ENCODE measurements at regions not wholly inside any gene's neighbourhood (a gene's known extent, or its start where the extent isn't known, plus 50 kb on each side); places are given as distances from the start of the nearest gene placed in this dataset.

- DNase-seq (ENCODE audit: low read depth, low spot score) = no peak
These were observed 241.8 kb downstream of the NPHP4 start for GRCh38 chr1:5750186-5751162.

- DNase-seq (ENCODE audit: low read depth, low spot score) = no peak
These were observed 243.7 kb downstream of the NPHP4 start for GRCh38 chr1:5748286-5749225.

DNA sequence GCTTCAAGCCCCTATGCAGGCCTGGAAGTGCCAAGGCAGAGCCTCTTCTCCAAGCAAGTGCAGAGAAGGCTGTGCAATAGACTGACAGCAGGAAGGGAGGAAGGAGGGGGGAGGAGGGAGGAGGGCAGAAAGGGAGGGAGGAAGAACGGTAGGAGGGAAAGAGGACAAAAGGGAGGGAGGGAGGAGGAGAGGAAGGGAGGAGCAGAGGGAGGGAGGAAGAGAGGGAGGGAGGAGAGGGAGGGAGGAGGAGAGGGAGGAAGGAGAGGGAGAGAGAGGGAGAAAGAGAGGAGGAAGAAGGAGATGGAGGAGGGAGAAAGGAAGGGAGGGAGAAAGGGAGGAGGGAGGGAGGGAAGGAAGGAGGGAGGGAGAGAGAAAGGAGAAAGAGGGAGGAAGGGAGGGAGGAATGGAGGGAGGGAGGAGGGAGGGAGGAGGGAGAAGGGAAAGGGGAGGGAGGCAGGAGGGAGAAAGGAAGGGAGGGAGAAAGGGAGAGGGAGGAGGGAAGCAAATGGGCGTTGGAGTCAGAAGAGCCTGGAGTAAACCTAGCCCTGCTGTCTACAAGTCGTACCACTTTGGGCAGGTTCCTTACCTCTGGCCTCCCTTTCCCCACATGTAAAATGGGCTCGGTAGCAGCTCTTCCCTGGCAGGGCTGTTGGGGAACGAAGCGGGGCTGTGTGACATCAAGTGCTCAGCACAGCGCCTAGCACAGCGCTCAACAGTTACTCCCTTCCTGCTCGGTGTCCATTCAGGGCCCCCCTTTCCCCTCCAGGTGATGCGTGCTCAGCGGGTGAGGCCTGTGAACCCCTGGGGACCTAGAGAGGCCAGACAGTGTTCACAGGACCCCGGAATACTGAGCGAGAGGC, 244.6 kb downstream of the NPHP4 start:
- DNase-seq (ENCODE audit: low read depth, low spot score) = no peak

DNA sequence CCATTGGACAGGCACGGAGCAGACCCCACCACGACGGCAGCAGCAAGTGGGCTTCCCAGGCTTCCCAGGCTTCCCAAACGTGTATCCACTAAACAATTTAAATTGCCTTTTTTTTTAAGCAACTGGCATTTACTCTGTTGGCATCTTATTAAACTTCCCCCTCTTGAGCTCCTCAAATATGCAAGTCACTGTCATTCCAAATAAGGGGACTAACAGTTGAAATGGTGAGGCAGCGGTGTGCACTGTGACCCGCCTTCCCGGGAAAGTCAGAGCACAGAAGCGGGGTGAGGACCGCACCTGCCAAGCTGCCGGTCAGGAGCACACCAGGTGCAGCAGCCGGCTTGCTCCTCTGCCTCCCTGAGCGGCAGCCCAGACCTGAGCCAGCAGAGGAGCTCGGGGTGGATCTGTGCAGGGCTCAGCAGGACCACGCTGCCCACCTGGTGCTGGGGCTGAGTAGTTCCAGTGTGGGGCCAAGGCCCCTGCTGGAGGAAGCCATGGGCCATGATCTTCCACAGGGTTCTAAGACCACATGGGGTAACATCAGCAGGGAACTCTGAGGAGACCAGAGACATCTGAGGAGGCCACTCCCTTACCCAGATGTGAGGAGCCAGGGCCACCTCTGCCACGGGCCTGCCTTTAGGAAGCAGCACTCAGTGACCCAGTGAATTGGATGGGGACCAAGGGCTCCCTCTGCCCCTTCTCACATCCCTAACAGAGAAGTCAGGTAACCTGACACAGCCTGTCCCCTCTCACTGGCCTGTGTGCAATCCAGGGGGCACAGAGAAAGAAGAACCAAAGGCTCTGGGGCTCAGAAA, 245.4 kb downstream of the NPHP4 start:
- no peak for DNase-seq (ENCODE audit: low read depth, low spot score)

GRCh38 chr1:5745800-5746610, 246.2 kb downstream of the NPHP4 start:
- no peak for DNase-seq (ENCODE audit: low read depth, low spot score)

- DNase-seq (ENCODE audit: low read depth, low spot score) = no peak
These were observed 247.1 kb downstream of the NPHP4 start for GRCh38 chr1:5744911-5745799.

DNA sequence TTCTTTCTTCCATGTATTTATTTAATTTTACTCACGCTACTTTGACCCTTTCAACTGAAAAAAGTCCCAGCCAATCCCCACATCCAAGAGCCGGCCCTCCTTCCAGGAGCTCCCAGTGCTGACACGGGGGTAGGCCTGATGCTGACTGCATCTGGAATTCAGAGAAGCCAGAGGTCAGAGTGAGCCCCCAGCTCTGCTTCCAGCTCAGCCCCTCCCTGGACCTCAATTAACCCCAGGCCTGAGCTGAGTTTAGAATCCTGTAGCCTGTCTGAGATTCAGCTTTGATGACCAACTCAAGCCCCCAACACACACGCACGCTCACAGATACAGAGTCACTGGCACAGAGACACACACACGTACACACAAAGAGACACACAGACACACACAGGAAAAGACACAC, 247.9 kb downstream of the NPHP4 start:
- DNase-seq (ENCODE audit: low read depth, low spot score) = no peak

DNA sequence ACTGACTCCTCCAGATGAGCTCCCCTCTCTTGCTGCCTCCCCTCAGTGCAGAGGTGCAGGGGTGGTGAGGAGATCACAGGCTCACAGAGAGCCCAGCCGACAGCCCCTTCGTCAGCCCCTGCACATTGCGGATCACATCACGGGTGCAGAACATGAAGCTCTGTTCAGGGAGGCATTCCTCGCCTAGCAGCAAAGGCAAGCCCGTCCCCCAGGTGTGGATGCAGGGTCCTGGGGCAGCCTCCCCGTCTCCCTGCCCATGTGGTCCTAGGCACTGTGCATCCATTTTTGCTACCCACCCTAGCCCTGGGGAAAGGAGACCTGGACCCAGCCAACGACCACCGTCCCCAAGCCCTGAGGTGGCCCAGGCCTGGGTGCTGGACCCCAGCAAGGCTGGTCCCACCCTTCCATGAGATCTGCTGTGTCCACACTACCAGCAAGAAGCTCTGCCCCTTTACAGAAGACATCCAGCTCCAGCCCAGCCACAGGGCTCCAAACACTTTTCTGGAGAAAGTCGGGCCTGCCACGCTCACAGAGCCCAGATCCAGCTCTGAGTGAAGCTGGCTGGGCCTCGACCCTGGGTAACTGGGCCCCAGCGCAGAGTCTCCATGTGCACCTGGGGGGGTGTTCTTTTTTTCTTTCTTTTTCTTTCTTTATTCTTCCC, 248.7 kb downstream of the NPHP4 start:
- DNase-seq (ENCODE audit: low read depth, low spot score) = no peak

- DNase-seq (ENCODE audit: low read depth, low spot score) = no peak
These were observed 249.4 kb downstream of the NPHP4 start for GRCh38 chr1:5742801-5743200.

GRCh38 chr1:5742032-5742431, 250.2 kb downstream of the NPHP4 start:
- DNase-seq (ENCODE audit: low read depth, low spot score) = no peak

DNA sequence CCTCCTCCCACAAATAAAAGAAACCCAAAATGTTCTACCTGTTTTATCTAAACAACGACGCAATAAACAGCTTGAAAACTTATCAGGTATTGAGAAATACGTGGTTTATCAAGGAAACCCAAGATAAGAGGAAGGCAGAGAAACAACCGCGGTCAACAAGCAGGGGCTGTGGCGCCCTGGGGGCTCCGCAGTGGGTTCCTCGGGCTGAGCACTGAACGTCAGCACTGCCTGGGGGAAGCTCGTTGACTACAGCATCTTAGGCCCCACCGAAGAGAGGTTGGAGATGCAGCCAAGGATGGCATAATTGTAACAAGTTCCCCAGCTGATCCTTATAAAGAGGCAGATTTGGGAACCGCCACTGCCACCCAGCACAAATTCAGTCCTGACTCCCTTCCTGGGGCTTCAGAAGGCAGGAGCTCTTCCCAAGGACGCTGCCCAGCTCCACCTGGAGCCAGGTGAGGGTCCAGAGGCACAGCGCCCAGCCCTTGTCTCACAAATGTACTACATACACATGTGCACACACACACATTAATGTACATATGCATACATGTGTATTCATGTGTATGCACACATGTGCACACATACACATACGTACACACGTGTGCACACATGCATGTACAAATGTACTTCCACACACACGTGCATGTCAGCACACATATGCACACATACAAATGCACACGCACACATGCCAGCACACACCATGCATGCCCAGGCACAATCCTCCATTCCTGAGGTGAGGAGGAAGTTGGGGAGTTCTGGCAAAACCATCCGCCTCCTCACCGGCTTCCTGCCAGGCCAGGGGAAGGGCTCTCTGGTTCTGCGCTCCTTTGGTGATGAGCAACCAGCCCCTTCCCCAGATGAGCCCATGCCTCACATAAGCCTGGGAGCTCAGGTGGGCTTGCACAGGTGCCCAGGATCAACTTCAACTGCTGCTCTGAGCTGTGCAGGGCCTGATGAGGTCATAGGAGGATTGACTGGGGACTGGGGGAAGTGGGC, 251.1 kb downstream of the NPHP4 start:
- no peak for DNase-seq (ENCODE audit: low read depth, low spot score)

- DNase-seq (ENCODE audit: low read depth, low spot score) = no peak
These were observed 251.8 kb downstream of the NPHP4 start for GRCh38 chr1:5740450-5740849.

- no peak for DNase-seq (ENCODE audit: low read depth, low spot score)
These were observed 252.6 kb downstream of the NPHP4 start for GRCh38 chr1:5739561-5740078.

- no peak for DNase-seq (ENCODE audit: low read depth, low spot score)
These were observed 253.2 kb downstream of the NPHP4 start for GRCh38 chr1:5738911-5739462.

- DNase-seq (ENCODE audit: low read depth, low spot score) = no peak
These were observed 255.1 kb downstream of the NPHP4 start for GRCh38 chr1:5737081-5737480.

- DNase-seq (ENCODE audit: low read depth, low spot score) = no peak
These were observed 257.2 kb downstream of the NPHP4 start for GRCh38 chr1:5734996-5735395.
